Nephron progenitor cell (in vitro differentiated cells): ENCODE measurements at regions not wholly inside any gene's neighbourhood (a gene's known extent, or its start where the extent isn't known, plus 50 kb on each side); places are given as distances from the start of the nearest gene placed in this dataset.
"Not testable (repeated sequence)": the region's sequence is repeated elsewhere in the genome, so short reads cannot be mapped to it uniquely, and the experiment has no call there.

Experiments used
- DNase-seq: peaks from one replicate; pipeline ENCODE4 v3.0.0; 2021
- H3K27ac Mint-ChIP-seq: 2 replicates; pipeline ENCODE4 v1.8.0; 2021; ENCODE audit warnings: mild to moderate bottlenecking, moderate library complexity, mixed read lengths
- H3K27me3 Mint-ChIP-seq: 2 replicates; pipeline ENCODE4 v1.8.0; 2021; ENCODE audit warnings: mild to moderate bottlenecking, low read depth, mixed read lengths; ENCODE audit not compliant: poor library complexity
- H3K36me3 Mint-ChIP-seq: 2 replicates; pipeline ENCODE4 v1.8.0; 2021; ENCODE audit warnings: low read depth, mixed read lengths
- H3K4me1 Mint-ChIP-seq: 2 replicates; pipeline ENCODE4 v1.8.0; 2021; ENCODE audit warnings: mixed read lengths
- H3K4me3 Mint-ChIP-seq: 2 replicates; pipeline ENCODE4 v1.8.0; 2021; ENCODE audit warnings: mild to moderate bottlenecking, moderate library complexity, mixed read lengths
- H3K9me3 Mint-ChIP-seq: 2 replicates; pipeline ENCODE4 v1.8.0; 2021; ENCODE audit warnings: mild to moderate bottlenecking, moderate library complexity, mixed read lengths
- CTCF ChIP-seq: fragments of 200-600 bp; sonication (generic); IDR thresholded peaks from 2 replicates; pipeline ENCODE4 v1.5.0; 2021; ENCODE audit warnings: antibody characterized with exemption

- H3K4me3 Mint-ChIP-seq: no peak overlapping the region
- H3K27ac Mint-ChIP-seq: no peak overlapping the region
- peaks cover 5% of the 10 kb centered on the region for H3K4me1 Mint-ChIP-seq
- no peaks in the 10 kb centered on the region for H3K36me3 Mint-ChIP-seq
- no peaks in the 10 kb centered on the region for H3K27me3 Mint-ChIP-seq
- H3K9me3 Mint-ChIP-seq: no peaks in the 10 kb centered on the region
- no peak for TF ChIP-seq CTCF
- DNase-seq: no peak
Measured at GRCh38 chr4:127012549-127012948, 620.2 kb upstream of the INTU start.

GRCh38 chr4:127015667-127016117 lies 617.1 kb upstream of the INTU start:
- DNase-seq: no peak
- Mint-ChIP-seq H3K9me3 (no peaks in the 10 kb centered on the region), H3K27ac (no peak overlapping the region), H3K36me3 (no peaks in the 10 kb centered on the region), H3K4me1 (peaks cover 5% of the 10 kb centered on the region), H3K4me3 (no peak overlapping the region), H3K27me3 (no peaks in the 10 kb centered on the region)
- TF ChIP-seq CTCF: no peak

- Mint-ChIP-seq H3K27ac (no peak overlapping the region), H3K27me3 (no peaks in the 10 kb centered on the region)
Measured at GRCh38 chr4:127018381-127018780, 614.4 kb upstream of the INTU start.

GRCh38 chr4:127020831-127021230 lies 611.9 kb upstream of the INTU start:
- not testable (repeated sequence) for H3K27me3 Mint-ChIP-seq, H3K9me3 Mint-ChIP-seq, H3K4me3 Mint-ChIP-seq, H3K27ac Mint-ChIP-seq, H3K36me3 Mint-ChIP-seq, H3K4me1 Mint-ChIP-seq, DNase-seq

More at GRCh38 chr4:127018381-127018780, 614.4 kb upstream of the INTU start:
- DNase-seq: no peak
- TF ChIP-seq CTCF: no peak
- H3K36me3 Mint-ChIP-seq: no peaks in the 10 kb centered on the region
- peaks cover 5% of the 10 kb centered on the region for H3K4me1 Mint-ChIP-seq
- H3K9me3 Mint-ChIP-seq: no peaks in the 10 kb centered on the region
- H3K4me3 Mint-ChIP-seq: no peak overlapping the region

GRCh38 chr4:127036296-127036695 lies 596.5 kb upstream of the INTU start:
- no peak for DNase-seq
- H3K27me3 Mint-ChIP-seq: peaks cover 9% of the 10 kb centered on the region
- no peak for TF ChIP-seq CTCF
- no peaks in the 10 kb centered on the region for H3K4me1 Mint-ChIP-seq
- peaks cover 6% of the 10 kb centered on the region for H3K9me3 Mint-ChIP-seq
- H3K27ac Mint-ChIP-seq: no peak overlapping the region
- H3K36me3 Mint-ChIP-seq: no peaks in the 10 kb centered on the region
- H3K4me3 Mint-ChIP-seq: no peak overlapping the region

GRCh38 chr4:127045861-127046260 lies 586.9 kb upstream of the INTU start:
- DNase-seq: no peak
- peaks cover 3% of the 10 kb centered on the region for H3K4me1 Mint-ChIP-seq
- H3K9me3 Mint-ChIP-seq: peaks cover 2% of the 10 kb centered on the region
- TF ChIP-seq CTCF: no peak
- H3K27ac Mint-ChIP-seq: no peak overlapping the region
- H3K36me3 Mint-ChIP-seq: no peaks in the 10 kb centered on the region
- no peaks in the 10 kb centered on the region for H3K27me3 Mint-ChIP-seq
- H3K4me3 Mint-ChIP-seq: no peak overlapping the region
